CD14-positive monocyte (primary cell): ENCODE measurements at regions not wholly inside any gene's neighbourhood (a gene's known extent, or its start where the extent isn't known, plus 50 kb on each side); places are given as distances from the start of the nearest gene placed in this dataset.

Experiments used
- DNase-seq, 3 donors: peaks; one replicate each; pipeline ENCODE4 v3.0.0-alpha.2; 2011 to 2022
- H2AFZ ChIP-seq: 2 replicates; pipeline ENCODE4 v1.6.0; 2012; ENCODE audit warnings: mild to moderate bottlenecking, low read depth, low read length, inconsistent platforms; ENCODE audit not compliant: insufficient read depth, poor library complexity, severe bottlenecking
- H3K27ac ChIP-seq, 2 donors: 1 replicate in 1 of 2; 2 replicates in 1 of 2; pipeline ENCODE4 v1.5.1; 2012 to 2013; ENCODE audit warnings: low read length in 2 of 2, control low read depth in 1 of 2, inconsistent platforms in 1 of 2, low read depth in 1 of 2, mild to moderate bottlenecking in 1 of 2
- H3K27me3 ChIP-seq, 2 donors: one replicate each; pipeline versions ENCODE4 v1.6.0 to v1.6.1; 2011 to 2013; ENCODE audit warnings: low read length in 2 of 2; ENCODE audit not compliant: control insufficient read depth in 2 of 2, insufficient read depth in 2 of 2
- H3K36me3 ChIP-seq, 2 donors: replicated peaks in 1 of 2; 1 replicate in 1 of 2; 2 replicates in 1 of 2; pipeline versions ENCODE4 v1.5.1 to v1.6.1; 2012 to 2013; ENCODE audit warnings: low read length in 2 of 2, control low read depth in 1 of 2, inconsistent platforms in 1 of 2, mild to moderate bottlenecking in 1 of 2; ENCODE audit not compliant: insufficient read depth in 2 of 2, control insufficient read depth in 1 of 2
- H3K4me1 ChIP-seq, 2 donors: 1 replicate in 1 of 2; 2 replicates in 1 of 2; pipeline versions ENCODE4 v1.5.1 to v1.6.1; 2012 to 2013; ENCODE audit warnings: low read length in 2 of 2, control low read depth in 1 of 2, inconsistent platforms in 1 of 2, mild to moderate bottlenecking in 1 of 2, moderate library complexity in 1 of 2; ENCODE audit not compliant: insufficient read depth in 2 of 2, control insufficient read depth in 1 of 2
- H3K4me2 ChIP-seq: replicated peaks from 2 replicates; pipeline ENCODE3; 2012; ENCODE audit warnings: low read length, moderate library complexity, mild to moderate bottlenecking; ENCODE audit not compliant: poor library complexity, severe bottlenecking; ENCODE audit errors: extremely low read depth
- H3K4me3 ChIP-seq, 3 experiments: fragments of 200-600 bp in 1 of 3; sonication (generic) in 1 of 3; replicated peaks in 1 of 3; 1 replicate in 2 of 3; 2 replicates in 1 of 3; pipeline ENCODE4 v1.5.1; 2011 to 2013; ENCODE audit warnings: low read length in 3 of 3, mild to moderate bottlenecking in 3 of 3, control low read depth in 2 of 3, low read depth in 2 of 3, inconsistent platforms in 1 of 3, moderate library complexity in 1 of 3
- H3K79me2 ChIP-seq: 2 replicates; pipeline ENCODE4 v1.6.0; 2012; ENCODE audit warnings: mild to moderate bottlenecking, control low read depth, inconsistent platforms, low read length, moderate library complexity; ENCODE audit not compliant: insufficient read depth
- H3K9ac ChIP-seq: 2 replicates; pipeline ENCODE4 v1.6.0; 2017; ENCODE audit warnings: low read length, mild to moderate bottlenecking; ENCODE audit not compliant: insufficient read depth, poor library complexity, severe bottlenecking
- H3K9me3 ChIP-seq, 2 donors: replicated peaks in 1 of 2; 1 replicate in 1 of 2; 2 replicates in 1 of 2; pipeline versions ENCODE4 v1.5.1 to v1.6.1; 2012 to 2013; ENCODE audit warnings: low read length in 2 of 2, control low read depth in 1 of 2; ENCODE audit not compliant: control insufficient read depth in 1 of 2, insufficient read depth in 1 of 2
- H4K20me1 ChIP-seq: 2 replicates; pipeline ENCODE4 v1.6.0; 2012; ENCODE audit warnings: mild to moderate bottlenecking, low read length, control low read depth, moderate library complexity; ENCODE audit not compliant: insufficient read depth
- H3K27ac Mint-ChIP-seq, 7 donors: one replicate each; pipeline ENCODE4 v1.8.0; 2020; ENCODE audit warnings: mild to moderate bottlenecking in 7 of 7, mixed read lengths in 7 of 7, moderate library complexity in 6 of 7, inconsistent platforms in 2 of 7
- H3K27me3 Mint-ChIP-seq, 3 donors: one replicate each; pipeline ENCODE4 v1.8.0; 2021 to 2022; ENCODE audit warnings: low read depth in 3 of 3, mild to moderate bottlenecking in 3 of 3, mixed read lengths in 3 of 3, moderate library complexity in 3 of 3, inconsistent platforms in 1 of 3
- H3K36me3 Mint-ChIP-seq, 2 donors: one replicate each; pipeline ENCODE4 v1.8.0; 2020; ENCODE audit warnings: mixed read lengths in 2 of 2, inconsistent platforms in 1 of 2, mild to moderate bottlenecking in 1 of 2
- H3K4me1 Mint-ChIP-seq: one replicate; pipeline ENCODE4 v1.8.0; 2020; ENCODE audit warnings: mild to moderate bottlenecking, mixed read lengths
- H3K4me3 Mint-ChIP-seq, 2 donors: one replicate each; pipeline ENCODE4 v1.8.0; 2020; ENCODE audit warnings: mild to moderate bottlenecking in 2 of 2, mixed read lengths in 2 of 2, moderate library complexity in 1 of 2
- H3K9me3 Mint-ChIP-seq, 7 donors: one replicate each; pipeline ENCODE4 v1.8.0; 2020 to 2022; ENCODE audit warnings: mixed read lengths in 7 of 7, mild to moderate bottlenecking in 6 of 7, moderate library complexity in 6 of 7, inconsistent platforms in 2 of 7
- WGBS: methylation state at CpG from one replicate; pipeline ENCODE4 v1.1.5; 2013; ENCODE audit warnings: missing lambda C conversion rate; ENCODE audit not compliant: insufficient coverage; 5-methylcytosine and 5-hydroxymethylcytosine counted together
- intact Hi-C, 2 donors: fragments of 100-400 bp; cut with micrococcal nuclease; formaldehyde crosslinking; loops; one replicate each; pipeline versions ENCODE4 v1.15.0 to v1.15.1; 2023
- TF ChIP-seq, protein P1 (sequence below): fragments of 200-600 bp; IDR thresholded peaks from one replicate; pipeline ENCODE4 v1.8.0; 2022; ENCODE audit warnings: antibody characterized with exemption, mild to moderate bottlenecking

DNA sequence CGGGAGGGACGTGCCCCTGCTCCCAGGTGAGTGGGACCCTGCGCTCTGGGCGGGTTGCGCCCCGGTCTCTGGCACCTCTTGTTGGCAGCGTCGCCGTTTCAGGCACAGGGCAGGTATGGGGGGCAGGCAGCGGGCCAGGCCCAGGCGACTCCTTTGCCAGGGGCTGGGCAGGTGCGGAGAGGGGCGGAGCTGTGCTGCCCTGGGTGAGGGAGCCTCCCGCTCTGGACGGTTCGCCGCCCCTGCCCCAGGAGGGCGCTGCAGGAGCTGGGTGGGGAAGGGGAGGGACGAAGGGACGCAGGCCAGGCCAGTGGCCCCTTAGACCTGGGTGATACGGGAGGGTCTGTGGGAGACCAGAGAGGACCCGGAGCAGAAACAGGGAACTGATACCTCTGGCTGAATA, 663.9 kb upstream of the DEFB115 start:
- H3K36me3 Mint-ChIP-seq = no peaks in the 10 kb centered on the region
- intact Hi-C loops = no loop called here

DNA sequence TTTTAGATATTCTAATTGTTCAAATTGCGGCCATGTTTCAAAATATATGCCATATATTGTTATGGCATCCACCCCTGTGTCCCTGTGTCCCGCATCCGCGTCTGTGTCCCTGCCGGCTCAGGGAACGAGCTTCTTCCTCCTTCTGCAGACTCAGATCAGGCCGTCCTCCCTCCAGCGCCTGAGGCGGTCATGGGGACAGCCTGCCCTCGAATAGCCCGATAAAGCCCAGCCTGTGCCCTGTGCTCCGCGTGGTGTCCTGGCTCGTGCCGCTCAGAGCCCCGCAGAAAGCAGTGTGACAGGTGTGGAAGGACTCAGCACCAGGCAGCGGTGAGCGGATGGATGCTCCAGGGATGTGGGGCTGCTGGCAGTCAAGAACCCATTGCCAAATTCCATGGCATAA, 663.4 kb upstream of the DEFB115 start:
- no peaks in the 10 kb centered on the region for H4K20me1 ChIP-seq
- H3K27me3 ChIP-seq = no peaks in the 10 kb centered on the region
- Mint-ChIP-seq H3K27ac (no peak overlapping the region), H3K27me3 (no peaks in the 10 kb centered on the region), H3K36me3 (no peaks in the 10 kb centered on the region), H3K4me3 (no peak overlapping the region), H3K4me1 (no peaks in the 10 kb centered on the region), H3K9me3 (peaks cover 2 to 33% (median 23%) of the 10 kb centered on the region in 7 donors)
- H2AFZ ChIP-seq = no peak overlapping the region
- H3K27ac ChIP-seq = no peak overlapping the region
- no peak overlapping the region for H3K4me3 ChIP-seq
- H3K36me3 ChIP-seq = no peaks in the 10 kb centered on the region
- DNase-seq = no peak
- no peaks in the 10 kb centered on the region for H3K79me2 ChIP-seq
- peaks cover 36 to 45% of the 10 kb centered on the region in 2 donors for H3K9me3 ChIP-seq
- no peak overlapping the region for H3K9ac ChIP-seq
- TF ChIP-seq, protein P1, sequence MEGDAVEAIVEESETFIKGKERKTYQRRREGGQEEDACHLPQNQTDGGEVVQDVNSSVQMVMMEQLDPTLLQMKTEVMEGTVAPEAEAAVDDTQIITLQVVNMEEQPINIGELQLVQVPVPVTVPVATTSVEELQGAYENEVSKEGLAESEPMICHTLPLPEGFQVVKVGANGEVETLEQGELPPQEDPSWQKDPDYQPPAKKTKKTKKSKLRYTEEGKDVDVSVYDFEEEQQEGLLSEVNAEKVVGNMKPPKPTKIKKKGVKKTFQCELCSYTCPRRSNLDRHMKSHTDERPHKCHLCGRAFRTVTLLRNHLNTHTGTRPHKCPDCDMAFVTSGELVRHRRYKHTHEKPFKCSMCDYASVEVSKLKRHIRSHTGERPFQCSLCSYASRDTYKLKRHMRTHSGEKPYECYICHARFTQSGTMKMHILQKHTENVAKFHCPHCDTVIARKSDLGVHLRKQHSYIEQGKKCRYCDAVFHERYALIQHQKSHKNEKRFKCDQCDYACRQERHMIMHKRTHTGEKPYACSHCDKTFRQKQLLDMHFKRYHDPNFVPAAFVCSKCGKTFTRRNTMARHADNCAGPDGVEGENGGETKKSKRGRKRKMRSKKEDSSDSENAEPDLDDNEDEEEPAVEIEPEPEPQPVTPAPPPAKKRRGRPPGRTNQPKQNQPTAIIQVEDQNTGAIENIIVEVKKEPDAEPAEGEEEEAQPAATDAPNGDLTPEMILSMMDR = no peak
- intact Hi-C loops = no loop called here
- H3K4me1 ChIP-seq = no peaks in the 10 kb centered on the region
- WGBS = 89% methylated on average over 13 of the region's 18 CpGs
- no peak overlapping the region for H3K4me2 ChIP-seq

More for the DNA sequence above, 663.9 kb upstream of the DEFB115 start:
- 80% methylated on average over 18 of the region's 22 CpGs for WGBS
- H3K27ac Mint-ChIP-seq = no peak overlapping the region
- TF ChIP-seq, protein P1 = no peak
- Histone ChIP-seq H3K27me3 (no peaks in the 10 kb centered on the region), H4K20me1 (no peaks in the 10 kb centered on the region), H3K9ac (no peak overlapping the region), H3K4me2 (no peak overlapping the region), H3K9me3 (peaks cover 31 to 40% of the 10 kb centered on the region in 2 donors), H3K4me1 (no peaks in the 10 kb centered on the region), H2AFZ (no peak overlapping the region), H3K36me3 (no peaks in the 10 kb centered on the region), H3K27ac (no peak overlapping the region), H3K79me2 (no peaks in the 10 kb centered on the region), H3K4me3 (no peak overlapping the region)
- H3K4me1 Mint-ChIP-seq = no peaks in the 10 kb centered on the region
- H3K4me3 Mint-ChIP-seq = no peak overlapping the region
- no peaks in the 10 kb centered on the region for H3K27me3 Mint-ChIP-seq
- peaks cover 2 to 33% (median 23%) of the 10 kb centered on the region in 7 donors for H3K9me3 Mint-ChIP-seq
- no peak for DNase-seq
